ENCODE measurements at regions not wholly inside any gene's neighbourhood (a gene's known extent, or its start where the extent isn't known, plus 50 kb on each side); places are given as distances from the start of the nearest gene placed in this dataset.

DNA sequence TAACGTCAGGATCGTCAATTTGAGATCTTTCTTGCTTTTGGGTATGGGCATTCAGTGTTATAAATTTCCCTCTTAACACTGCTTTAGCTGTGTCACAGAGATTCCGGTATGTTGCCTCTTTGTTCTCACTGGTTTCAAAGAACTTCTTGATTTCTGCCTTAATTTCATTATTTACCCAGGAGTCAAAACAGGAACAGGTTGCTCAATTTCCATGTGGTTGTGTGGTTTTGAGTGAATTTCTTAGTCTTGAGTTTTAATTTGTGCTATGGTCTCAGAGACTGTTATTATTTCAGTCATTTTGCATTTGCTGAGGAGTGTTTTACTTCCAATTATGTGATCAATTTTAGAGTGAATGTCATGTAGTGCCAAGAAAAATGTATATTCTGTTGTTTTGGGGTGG, 153.1 kb downstream of the PCDH17 start:
- no peak for TF ChIP-seq CTCF (IDR thresholded peaks at IDR 0.05; ENCODE audit: borderline replicate concordance, control extremely low read depth, extremely low read depth, insufficient read depth, missing control alignments)
- no peak for DNase-seq (ENCODE audit: low spot score)
- in situ Hi-C loops (cut with MboI; ENCODE audit: low sequenced_read_pairs, unreplicated experiment), result no loop called here

- in situ Hi-C loops (cut with MboI; ENCODE audit: low sequenced_read_pairs, unreplicated experiment), result no loop called here
- TF ChIP-seq CTCF (IDR thresholded peaks at IDR 0.05; ENCODE audit: borderline replicate concordance, control extremely low read depth, extremely low read depth, insufficient read depth, missing control alignments), result no peak
- no peak for DNase-seq (ENCODE audit: low spot score)
Observed at GRCh38 chr13:57787058-57787791, 155.7 kb downstream of the PCDH17 start.

GRCh38 chr13:57799624-57800023, 168.1 kb downstream of the PCDH17 start:
- in situ Hi-C loops (cut with MboI; ENCODE audit: low sequenced_read_pairs, unreplicated experiment), result no loop called here
- no peak for DNase-seq (ENCODE audit: low spot score)
- no peak for TF ChIP-seq CTCF (IDR thresholded peaks at IDR 0.05; ENCODE audit: borderline replicate concordance, control extremely low read depth, extremely low read depth, insufficient read depth, missing control alignments)

DNA sequence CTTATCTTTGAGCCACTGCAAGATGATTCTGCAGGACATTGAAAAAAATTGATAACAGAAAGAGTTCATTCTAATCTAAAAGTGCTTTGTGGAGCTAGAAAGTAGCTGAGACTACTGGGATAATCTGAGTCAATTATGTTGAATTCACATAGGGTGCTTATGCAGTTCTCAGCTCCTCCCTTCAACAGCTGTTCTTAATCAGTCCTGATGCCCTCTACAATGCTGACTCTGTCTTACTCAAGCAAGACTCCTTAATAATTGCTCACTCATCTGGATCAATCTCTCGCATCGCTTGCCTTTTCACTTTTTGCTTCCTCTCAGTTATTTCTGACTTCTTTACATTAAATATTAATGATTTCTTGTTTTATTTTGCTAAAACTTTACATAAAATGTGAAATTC, 182.1 kb downstream of the PCDH17 start:
- in situ Hi-C loops (cut with MboI; ENCODE audit: low sequenced_read_pairs, unreplicated experiment), result no loop called here
- no peak for DNase-seq (ENCODE audit: low spot score)
- no peak for TF ChIP-seq CTCF (IDR thresholded peaks at IDR 0.05; ENCODE audit: borderline replicate concordance, control extremely low read depth, extremely low read depth, insufficient read depth, missing control alignments)

DNA sequence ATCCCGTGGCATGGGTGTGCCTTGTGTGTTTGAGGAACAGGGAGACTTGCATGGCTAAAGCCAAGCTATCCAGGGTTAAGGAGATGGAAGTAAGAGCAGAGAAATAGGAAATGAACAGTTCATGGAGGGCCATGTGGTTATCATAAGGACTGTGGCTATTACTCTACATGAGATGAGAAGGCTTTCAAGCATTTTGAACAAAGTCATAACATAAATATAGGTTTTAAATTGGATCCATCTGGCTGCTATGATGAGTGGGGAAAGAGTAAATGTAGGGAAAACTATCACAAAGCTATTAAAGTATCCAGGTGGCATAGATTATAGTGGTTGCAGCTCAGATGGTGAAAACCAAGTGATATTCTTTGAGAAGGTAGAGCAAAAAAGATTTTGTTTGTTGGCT, 184.1 kb downstream of the PCDH17 start:
- TF ChIP-seq CTCF (IDR thresholded peaks at IDR 0.05; ENCODE audit: borderline replicate concordance, control extremely low read depth, extremely low read depth, insufficient read depth, missing control alignments), result no peak
- in situ Hi-C loops (cut with MboI; ENCODE audit: low sequenced_read_pairs, unreplicated experiment), result no loop called here
- no peak for DNase-seq (ENCODE audit: low spot score)

GRCh38 chr13:57820924-57821323, 189.4 kb downstream of the PCDH17 start:
- TF ChIP-seq CTCF (IDR thresholded peaks at IDR 0.05; ENCODE audit: borderline replicate concordance, control extremely low read depth, extremely low read depth, insufficient read depth, missing control alignments), result no peak
- in situ Hi-C loops (cut with MboI; ENCODE audit: low sequenced_read_pairs, unreplicated experiment), result no loop called here

More at GRCh38 chr13:57820924-57821323, 189.4 kb downstream of the PCDH17 start:
- no peak for DNase-seq (ENCODE audit: low spot score)
